ENCODE measurements at regions not wholly inside any gene's neighbourhood (a gene's known extent, or its start where the extent isn't known, plus 50 kb on each side); places are given as distances from the start of the nearest gene placed in this dataset.

DNA sequence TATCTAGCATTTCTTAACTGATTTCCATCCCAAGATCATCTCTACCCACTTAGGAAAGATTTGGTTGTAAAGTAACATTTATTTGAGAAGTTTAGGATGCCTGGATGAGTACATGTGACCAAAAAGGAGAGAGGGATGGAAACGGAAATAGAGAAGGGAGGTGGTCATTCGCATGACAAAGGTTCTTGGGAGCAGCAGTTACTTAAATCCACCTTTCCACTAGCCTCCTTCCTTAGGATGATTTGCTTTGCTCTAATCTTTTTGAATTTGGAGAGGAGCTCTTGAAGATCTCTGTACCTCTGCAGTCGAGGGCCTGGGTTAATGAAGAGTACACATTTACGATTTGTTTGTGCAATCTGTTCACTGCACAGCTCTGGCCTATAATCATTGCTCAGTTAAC is 623.5 kb downstream of the EPHA4 start:
- no peak for DNase-seq (ENCODE audit: extremely low spot score)
- TF ChIP-seq, protein P1, sequence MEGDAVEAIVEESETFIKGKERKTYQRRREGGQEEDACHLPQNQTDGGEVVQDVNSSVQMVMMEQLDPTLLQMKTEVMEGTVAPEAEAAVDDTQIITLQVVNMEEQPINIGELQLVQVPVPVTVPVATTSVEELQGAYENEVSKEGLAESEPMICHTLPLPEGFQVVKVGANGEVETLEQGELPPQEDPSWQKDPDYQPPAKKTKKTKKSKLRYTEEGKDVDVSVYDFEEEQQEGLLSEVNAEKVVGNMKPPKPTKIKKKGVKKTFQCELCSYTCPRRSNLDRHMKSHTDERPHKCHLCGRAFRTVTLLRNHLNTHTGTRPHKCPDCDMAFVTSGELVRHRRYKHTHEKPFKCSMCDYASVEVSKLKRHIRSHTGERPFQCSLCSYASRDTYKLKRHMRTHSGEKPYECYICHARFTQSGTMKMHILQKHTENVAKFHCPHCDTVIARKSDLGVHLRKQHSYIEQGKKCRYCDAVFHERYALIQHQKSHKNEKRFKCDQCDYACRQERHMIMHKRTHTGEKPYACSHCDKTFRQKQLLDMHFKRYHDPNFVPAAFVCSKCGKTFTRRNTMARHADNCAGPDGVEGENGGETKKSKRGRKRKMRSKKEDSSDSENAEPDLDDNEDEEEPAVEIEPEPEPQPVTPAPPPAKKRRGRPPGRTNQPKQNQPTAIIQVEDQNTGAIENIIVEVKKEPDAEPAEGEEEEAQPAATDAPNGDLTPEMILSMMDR (IDR thresholded peaks at IDR 0.05; ENCODE audit: control extremely low read depth, extremely low read depth, low read depth, missing control alignments), result no peak
- ChIA-PET POLR2A (no interaction called here), CTCF (interaction anchor here (1.0 to 2.1 kb wide), 3 partner anchors 11 to 19 kb away, joined by 4 read pairs; no protein-coding TSS in a partner anchor)

DNA sequence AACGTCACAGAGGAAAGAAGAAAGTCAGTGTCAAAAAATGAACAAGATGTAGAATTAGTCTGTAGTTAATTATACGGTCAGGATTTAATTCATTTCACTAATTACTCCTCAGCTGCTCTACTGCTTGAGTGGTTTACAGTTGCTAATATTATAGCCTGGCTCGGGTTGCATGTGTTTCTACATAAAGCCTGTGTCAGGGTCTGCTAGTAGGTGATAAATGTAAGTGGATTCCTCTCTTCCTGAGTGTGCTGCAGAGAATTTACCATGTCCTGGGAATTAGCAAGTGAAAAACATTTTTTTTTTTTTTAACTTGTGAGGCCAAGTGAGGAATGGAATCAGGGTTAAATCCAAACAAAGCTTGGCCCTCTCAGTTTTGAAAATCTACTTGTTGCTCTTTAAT is 622.6 kb downstream of the EPHA4 start:
- CTCF ChIA-PET, result no interaction called here
- TF ChIP-seq, protein P1 (IDR thresholded peaks at IDR 0.05; ENCODE audit: control extremely low read depth, extremely low read depth, low read depth, missing control alignments), result no peak
- no peak for DNase-seq (ENCODE audit: extremely low spot score)
- POLR2A ChIA-PET, result no interaction called here

DNA sequence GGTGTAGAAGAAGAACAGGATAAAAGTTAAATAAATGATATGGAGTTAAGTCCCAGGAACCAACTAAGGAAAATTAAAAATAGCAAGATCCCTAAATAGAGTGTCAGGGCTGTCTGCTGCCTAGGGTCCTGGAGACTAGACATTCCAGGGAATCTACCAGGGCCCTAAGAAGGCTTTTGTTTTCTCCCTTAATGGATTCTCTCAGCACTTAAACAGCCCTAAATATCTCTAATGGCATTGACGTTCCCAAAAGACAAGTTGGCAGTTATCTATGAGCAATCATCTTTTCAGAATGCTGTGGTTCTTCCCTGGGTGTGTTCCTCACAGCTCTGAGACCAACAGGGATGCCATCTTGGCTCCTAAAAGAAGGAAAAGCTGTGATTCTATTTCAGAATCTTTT is 616.3 kb downstream of the EPHA4 start:
- TF ChIP-seq, protein P1 (IDR thresholded peaks at IDR 0.05; ENCODE audit: control extremely low read depth, extremely low read depth, low read depth, missing control alignments), result no peak
- ChIA-PET POLR2A (no interaction called here), CTCF (no interaction called here)
- no peak for DNase-seq (ENCODE audit: extremely low spot score)

DNA sequence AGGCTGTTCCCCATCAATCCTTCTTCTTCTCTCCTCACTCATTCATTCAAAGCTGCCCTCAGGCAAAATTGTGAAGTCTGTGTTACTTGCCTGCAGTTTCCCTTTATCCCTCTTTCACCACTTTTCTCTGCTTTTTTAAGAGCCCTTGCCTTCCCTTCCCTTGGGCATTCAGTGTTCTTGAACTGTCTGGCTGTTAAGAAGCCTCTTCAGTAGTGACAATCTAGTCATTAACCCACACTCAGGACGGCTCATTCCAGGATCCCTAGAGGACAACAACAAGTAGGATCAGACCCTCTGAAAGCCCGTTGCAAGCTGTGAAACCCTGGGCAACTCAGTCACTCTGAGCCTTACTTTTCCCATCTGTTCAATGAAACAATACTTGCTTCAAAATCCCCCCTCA is 615.7 kb downstream of the EPHA4 start:
- DNase-seq (ENCODE audit: extremely low spot score), result no peak
- TF ChIP-seq, protein P1 (IDR thresholded peaks at IDR 0.05; ENCODE audit: control extremely low read depth, extremely low read depth, low read depth, missing control alignments), result no peak
- ChIA-PET CTCF (no interaction called here), POLR2A (no interaction called here)

DNA sequence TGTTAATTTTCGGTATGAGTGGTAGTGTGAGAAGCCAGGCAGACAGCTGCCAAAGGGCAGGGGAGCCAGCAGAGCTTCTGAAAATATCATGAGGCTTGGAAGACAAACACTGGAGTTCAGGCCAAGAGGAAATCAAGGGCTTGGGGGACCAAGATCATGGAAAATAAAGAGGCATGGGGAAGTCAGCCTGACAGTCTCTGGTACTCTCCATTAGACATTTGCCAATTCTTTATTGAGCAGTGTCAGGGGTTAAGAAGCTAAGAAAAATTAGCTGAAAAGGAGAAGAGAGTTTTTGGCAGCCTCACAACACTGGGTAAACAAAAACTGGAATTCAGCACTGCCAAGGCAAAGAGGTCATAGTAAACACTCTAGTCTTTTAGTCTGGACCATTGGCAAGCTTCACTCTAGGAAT is 612.7 kb downstream of the EPHA4 start:
- ChIA-PET CTCF (interaction anchor here (1.3 to 1.7 kb wide), 2 partner anchors 11 to 20 kb away, joined by 3 to 4 read pairs; no protein-coding TSS in a partner anchor), POLR2A (no interaction called here)
- DNase-seq (ENCODE audit: extremely low spot score), result no peak
- TF ChIP-seq, protein P1 (IDR thresholded peaks at IDR 0.05; ENCODE audit: control extremely low read depth, extremely low read depth, low read depth, missing control alignments), result no peak

DNA sequence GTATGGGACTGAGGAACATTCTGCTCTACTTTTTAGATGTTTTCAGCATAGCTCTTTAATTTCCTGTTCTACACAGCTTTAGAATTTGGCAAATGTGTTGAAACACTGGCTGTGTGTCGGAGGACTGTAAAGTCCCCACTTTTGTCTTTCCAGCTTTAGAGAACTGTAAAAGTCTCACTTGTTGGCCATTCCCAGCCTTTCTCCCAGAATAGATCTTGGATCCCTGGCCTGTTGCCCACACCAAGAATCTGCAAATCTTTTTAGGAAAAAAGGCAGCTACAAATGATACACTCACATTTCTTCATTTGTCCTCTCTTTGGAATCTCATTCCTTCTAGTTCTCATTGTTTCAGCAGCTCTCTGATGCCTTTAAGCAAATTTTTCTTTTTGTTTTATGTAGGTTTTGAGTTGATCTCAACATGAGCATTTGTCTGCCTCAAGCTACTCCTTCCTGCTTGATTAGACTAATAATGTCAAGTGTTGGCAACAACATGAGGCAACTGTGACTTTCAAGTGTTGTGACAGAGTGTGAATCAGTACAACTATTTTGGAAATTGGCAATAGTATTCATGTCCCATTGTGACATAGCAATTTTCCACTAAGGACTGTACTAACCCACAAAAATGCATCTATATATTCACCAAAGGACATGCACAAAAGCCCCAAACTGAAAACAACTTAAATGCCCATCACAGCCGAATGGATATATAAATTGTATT is 610.8 kb downstream of the EPHA4 start:
- TF ChIP-seq, protein P1 (IDR thresholded peaks at IDR 0.05; ENCODE audit: control extremely low read depth, extremely low read depth, low read depth, missing control alignments), result no peak
- ChIA-PET POLR2A (no interaction called here), CTCF (interaction anchor here (1.0 to 1.7 kb wide), 4 partner anchors 10 to 22 kb away, joined by 3 to 4 read pairs (median 3); no protein-coding TSS in a partner anchor)
- DNase-seq (ENCODE audit: extremely low spot score), result no peak

Data from GM10248 (cell line).